OCI-LY3 (cell line): ENCODE measurements at regions not wholly inside any gene's neighbourhood (a gene's known extent, or its start where the extent isn't known, plus 50 kb on each side); places are given as distances from the start of the nearest gene placed in this dataset.
"Not testable (repeated sequence)": the region's sequence is repeated elsewhere in the genome, so short reads cannot be mapped to it uniquely, and the experiment has no call there.

Experiments used
- H2AFZ ChIP-seq: fragments of 200-600, 300-600 bp; shearing (Covaris generic); 2 replicates; pipeline ENCODE4 v1.6.0; 2014; ENCODE audit warnings: antibody characterized with exemption, low read depth, low read length
- H3K27ac ChIP-seq: fragments of 200-600, 300-600 bp; sonication (generic); 2 replicates; pipeline ENCODE4 v1.5.1; 2014; ENCODE audit warnings: mild to moderate bottlenecking, low read length, moderate library complexity, mixed read lengths
- H3K27me3 ChIP-seq: fragments of 200-600, 300-600 bp; sonication (generic); 2 replicates; pipeline ENCODE4 v1.6.1; 2014; ENCODE audit warnings: low read depth, low read length, mixed read lengths
- H3K36me3 ChIP-seq: fragments of 200-600, 300-600 bp; sonication (generic); replicated peaks from 2 replicates; pipeline ENCODE3; 2014; ENCODE audit warnings: low read depth, low read length, mixed read lengths
- H3K4me1 ChIP-seq: fragments of 300-600, 200-600 bp; sonication (generic); 2 replicates; pipeline ENCODE4 v1.6.1; 2014; ENCODE audit warnings: low read length, mixed read lengths
- H3K4me2 ChIP-seq: fragments of 200-600, 300-600 bp; sonication (generic); 2 replicates; pipeline ENCODE4 v1.6.1; 2014; ENCODE audit warnings: low read length, mixed read lengths
- H3K4me3 ChIP-seq: fragments of 300-600, 200-600 bp; sonication (generic); 2 replicates; pipeline ENCODE4 v1.5.1; 2014; ENCODE audit warnings: antibody characterized with exemption, mild to moderate bottlenecking, low read length, moderate library complexity
- H3K79me2 ChIP-seq: fragments of 300-600, 200-600 bp; shearing (Covaris generic); 2 replicates; pipeline ENCODE4 v1.6.1; 2014; ENCODE audit warnings: mild to moderate bottlenecking, low read length, mixed read lengths
- H3K9ac ChIP-seq: fragments of 300-600, 200-600 bp; shearing (Covaris generic); 2 replicates; pipeline ENCODE4 v1.6.0; 2014; ENCODE audit warnings: mild to moderate bottlenecking, low read length, moderate library complexity
- H3K9me3 ChIP-seq: fragments of 200-600, 300-600 bp; shearing (Covaris generic); 2 replicates; pipeline ENCODE4 v1.6.1; 2014; ENCODE audit warnings: low read length, mixed read lengths; ENCODE audit not compliant: insufficient read depth
- H4K20me1 ChIP-seq: fragments of 200-600, 300-600 bp; sonication (generic); 2 replicates; pipeline ENCODE4 v1.6.1; 2016; ENCODE audit warnings: low read length, mixed read lengths; ENCODE audit not compliant: insufficient read depth
- EZH2phosphoT487 ChIP-seq: fragments of 200-600 bp; shearing (Covaris generic); IDR thresholded peaks from 2 replicates; pipeline ENCODE4 v1.6.1; 2018; ENCODE audit warnings: antibody characterized with exemption, mixed run types, low read depth
- TF ChIP-seq, protein P1 (sequence below): fragments of 200-600, 300-600 bp; sonication (generic); IDR thresholded peaks from 2 replicates; pipeline ENCODE4 v1.5.1; 2014; ENCODE audit warnings: antibody characterized with exemption, low read length, low read depth

DNA sequence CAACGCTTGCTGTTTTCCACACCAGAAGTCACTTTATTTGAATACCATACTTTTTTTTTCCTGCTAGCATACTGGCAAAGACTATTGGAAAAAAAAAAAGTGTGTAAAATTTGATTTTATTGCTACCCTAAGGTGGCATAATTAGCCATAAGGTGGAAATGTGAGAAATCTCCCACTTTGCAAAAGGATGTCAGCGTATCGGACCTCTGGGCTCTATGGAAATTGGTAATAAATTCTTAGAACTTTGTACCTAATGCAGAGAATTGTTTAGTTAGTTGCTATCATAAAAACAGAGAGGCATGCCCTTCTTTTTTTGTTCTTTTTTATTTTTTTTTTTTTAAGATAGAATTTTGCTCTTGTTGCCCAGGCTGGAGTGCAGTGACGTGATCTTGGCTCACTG, 63.7 kb upstream of the GMDS start:
- H3K4me1 ChIP-seq: no peaks in the 10 kb centered on the region
- no peak overlapping the region for H3K9ac ChIP-seq
- H3K27ac ChIP-seq: no peak overlapping the region
- no peaks in the 10 kb centered on the region for H3K36me3 ChIP-seq
- H3K27me3 ChIP-seq: no peaks in the 10 kb centered on the region
- H3K4me3 ChIP-seq: no peak overlapping the region
- H2AFZ ChIP-seq: no peak overlapping the region
- no peak overlapping the region for H3K4me2 ChIP-seq
- no peaks in the 10 kb centered on the region for H3K79me2 ChIP-seq
- TF ChIP-seq, protein P1, sequence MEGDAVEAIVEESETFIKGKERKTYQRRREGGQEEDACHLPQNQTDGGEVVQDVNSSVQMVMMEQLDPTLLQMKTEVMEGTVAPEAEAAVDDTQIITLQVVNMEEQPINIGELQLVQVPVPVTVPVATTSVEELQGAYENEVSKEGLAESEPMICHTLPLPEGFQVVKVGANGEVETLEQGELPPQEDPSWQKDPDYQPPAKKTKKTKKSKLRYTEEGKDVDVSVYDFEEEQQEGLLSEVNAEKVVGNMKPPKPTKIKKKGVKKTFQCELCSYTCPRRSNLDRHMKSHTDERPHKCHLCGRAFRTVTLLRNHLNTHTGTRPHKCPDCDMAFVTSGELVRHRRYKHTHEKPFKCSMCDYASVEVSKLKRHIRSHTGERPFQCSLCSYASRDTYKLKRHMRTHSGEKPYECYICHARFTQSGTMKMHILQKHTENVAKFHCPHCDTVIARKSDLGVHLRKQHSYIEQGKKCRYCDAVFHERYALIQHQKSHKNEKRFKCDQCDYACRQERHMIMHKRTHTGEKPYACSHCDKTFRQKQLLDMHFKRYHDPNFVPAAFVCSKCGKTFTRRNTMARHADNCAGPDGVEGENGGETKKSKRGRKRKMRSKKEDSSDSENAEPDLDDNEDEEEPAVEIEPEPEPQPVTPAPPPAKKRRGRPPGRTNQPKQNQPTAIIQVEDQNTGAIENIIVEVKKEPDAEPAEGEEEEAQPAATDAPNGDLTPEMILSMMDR: no peak
- H3K9me3 ChIP-seq: no peaks in the 10 kb centered on the region
- no peaks in the 10 kb centered on the region for H4K20me1 ChIP-seq

DNA sequence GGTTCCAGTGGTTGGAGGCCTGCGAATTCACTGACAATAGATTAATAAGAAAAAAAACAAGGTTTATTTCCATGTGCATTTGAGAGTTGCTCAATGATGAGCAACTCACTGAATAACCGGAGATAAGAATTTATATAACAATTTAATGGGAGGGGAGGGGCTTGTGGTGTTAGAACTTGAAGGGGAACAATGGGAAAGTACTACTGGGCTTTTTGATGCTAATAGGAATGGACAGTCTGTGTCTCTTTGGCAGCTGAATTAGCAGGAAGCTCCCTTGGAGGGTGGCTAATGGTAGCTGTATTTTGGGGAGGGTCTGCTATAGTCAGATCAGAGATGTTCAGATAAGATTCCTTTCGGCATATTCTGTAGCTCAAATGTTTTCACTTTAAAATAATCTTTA, 62.4 kb upstream of the GMDS start:
- Histone ChIP-seq H3K27ac (no peak overlapping the region), H3K9me3 (no peaks in the 10 kb centered on the region), H3K4me2 (no peak overlapping the region), H4K20me1 (no peaks in the 10 kb centered on the region), H3K79me2 (no peaks in the 10 kb centered on the region), H3K9ac (no peak overlapping the region), H3K36me3 (no peaks in the 10 kb centered on the region), H3K4me1 (no peaks in the 10 kb centered on the region), H3K4me3 (no peak overlapping the region), H3K27me3 (no peaks in the 10 kb centered on the region), H2AFZ (no peak overlapping the region)
- TF ChIP-seq, protein P1: no peak
- TF ChIP-seq EZH2phosphoT487: no peak

DNA sequence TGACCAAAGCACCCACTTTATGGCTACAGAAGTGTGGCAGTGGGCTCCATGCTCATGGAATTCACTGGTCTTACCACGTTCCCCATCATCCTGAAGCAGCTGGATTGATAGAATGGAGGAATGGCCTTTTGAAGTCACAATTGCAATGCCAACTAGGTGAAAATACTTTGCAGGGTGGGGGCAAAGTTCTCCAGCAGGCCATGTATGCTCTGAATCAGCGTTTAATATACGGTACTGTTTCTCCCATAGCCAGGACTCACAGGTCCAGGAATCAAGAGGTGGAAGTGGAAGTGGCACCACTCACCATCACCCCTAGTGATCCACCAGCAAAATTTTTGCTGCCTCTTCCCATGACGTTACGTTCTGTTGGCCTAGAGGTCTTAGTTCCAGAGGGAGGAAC, 60.5 kb upstream of the GMDS start:
- Histone ChIP-seq H3K9me3 (no peaks in the 10 kb centered on the region), H4K20me1 (no peaks in the 10 kb centered on the region), H3K4me2 (no peak overlapping the region), H3K79me2 (no peaks in the 10 kb centered on the region), H3K27ac (no peak overlapping the region), H3K27me3 (no peaks in the 10 kb centered on the region), H3K36me3 (no peaks in the 10 kb centered on the region), H2AFZ (no peak overlapping the region), H3K4me3 (no peak overlapping the region), H3K4me1 (no peaks in the 10 kb centered on the region), H3K9ac (no peak overlapping the region)
- no peak for TF ChIP-seq EZH2phosphoT487
- TF ChIP-seq, protein P1: no peak

DNA sequence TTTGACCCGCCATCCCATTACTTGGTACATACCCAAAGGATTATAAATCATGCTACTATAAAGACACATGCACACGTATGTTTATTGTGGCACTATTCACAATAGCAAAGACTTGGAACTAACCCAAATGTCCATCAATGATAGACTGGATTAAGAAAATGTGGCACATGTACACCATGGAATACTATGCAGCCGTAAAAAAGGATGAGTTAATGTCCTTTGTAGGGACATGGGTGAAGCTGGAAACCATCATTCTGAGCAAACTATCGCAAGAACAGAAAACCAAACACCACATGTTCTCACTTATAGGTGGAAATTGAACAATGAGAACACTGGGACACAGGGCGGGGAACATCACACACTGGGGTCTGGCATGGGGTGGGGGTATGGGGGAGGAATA, 57.1 kb upstream of the GMDS start:
- H3K27me3 ChIP-seq, H3K4me3 ChIP-seq, H2AFZ ChIP-seq, H3K36me3 ChIP-seq, H3K9ac ChIP-seq, H3K79me2 ChIP-seq, H3K4me1 ChIP-seq, H3K4me2 ChIP-seq, H4K20me1 ChIP-seq, H3K27ac ChIP-seq, H3K9me3 ChIP-seq: not testable (repeated sequence)

DNA sequence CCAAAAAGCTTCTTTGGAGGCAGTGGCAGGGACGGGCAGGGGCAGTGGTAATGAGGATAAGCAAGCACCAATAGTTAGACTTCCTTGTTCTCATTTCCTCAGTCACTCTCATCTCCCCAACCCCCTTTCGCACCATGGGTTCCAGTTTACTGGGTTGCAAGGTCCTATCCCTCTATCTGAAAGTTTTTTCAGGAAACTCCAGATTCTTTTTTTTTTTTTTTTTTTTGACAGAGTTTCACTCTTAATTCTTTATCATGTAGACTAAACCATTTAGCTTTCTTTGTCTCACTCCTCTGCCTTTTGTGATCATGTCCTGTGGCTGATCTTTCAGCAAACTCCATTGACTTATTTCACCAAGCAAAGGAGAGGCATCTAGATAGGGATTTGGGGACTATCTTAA, 51.4 kb upstream of the GMDS start:
- no peak overlapping the region for H2AFZ ChIP-seq
- H3K9ac ChIP-seq: no peak overlapping the region
- H4K20me1 ChIP-seq: no peaks in the 10 kb centered on the region
- no peaks in the 10 kb centered on the region for H3K36me3 ChIP-seq
- no peak overlapping the region for H3K4me3 ChIP-seq
- no peak overlapping the region for H3K4me2 ChIP-seq
- no peaks in the 10 kb centered on the region for H3K27me3 ChIP-seq
- H3K79me2 ChIP-seq: no peaks in the 10 kb centered on the region
- TF ChIP-seq, protein P1: no peak
- TF ChIP-seq EZH2phosphoT487: no peak
- no peaks in the 10 kb centered on the region for H3K9me3 ChIP-seq
- no peak overlapping the region for H3K27ac ChIP-seq
- no peaks in the 10 kb centered on the region for H3K4me1 ChIP-seq
